ENCODE measurements at regions not wholly inside any gene's neighbourhood (a gene's known extent, or its start where the extent isn't known, plus 50 kb on each side); places are given as distances from the start of the nearest gene placed in this dataset.
"Not testable (repeated sequence)": the region's sequence is repeated elsewhere in the genome, so short reads cannot be mapped to it uniquely, and the experiment has no call there.

- no peak for TF ChIP-seq CTCF (IDR thresholded peaks at IDR 0.05; ENCODE audit: control extremely low read depth, extremely low read depth, low read depth, missing control alignments)
- POLR2A ChIA-PET: no interaction called here
- CTCF ChIA-PET: interaction anchor here (1.6 kb wide), 1 partner anchor 77 kb away, joined by 3 read pairs; no protein-coding TSS in a partner anchor
- DNase-seq (ENCODE audit: extremely low spot score): no peak
These were observed 119.0 kb upstream of the PPP2R5A start for GRCh38 chr1:212166244-212166643.

GRCh38 chr1:212166644-212167043 lies 118.6 kb upstream of the PPP2R5A start:
- no peak for DNase-seq (ENCODE audit: extremely low spot score)
- ChIA-PET POLR2A (no interaction called here), CTCF (interaction anchor here (1.3 to 1.6 kb wide), 2 partner anchors 52 to 77 kb away, joined by 3 read pairs; no protein-coding TSS in a partner anchor)
- no peak for TF ChIP-seq CTCF (IDR thresholded peaks at IDR 0.05; ENCODE audit: control extremely low read depth, extremely low read depth, low read depth, missing control alignments)

GRCh38 chr1:212167098-212167497 lies 118.1 kb upstream of the PPP2R5A start:
- CTCF ChIA-PET: interaction anchor here (1.3 to 1.6 kb wide), 2 partner anchors 52 to 76 kb away, joined by 3 read pairs; no protein-coding TSS in a partner anchor
- no peak for TF ChIP-seq CTCF (IDR thresholded peaks at IDR 0.05; ENCODE audit: control extremely low read depth, extremely low read depth, low read depth, missing control alignments)
- no peak for DNase-seq (ENCODE audit: extremely low spot score)
- POLR2A ChIA-PET: no interaction called here

- ChIA-PET POLR2A (no interaction called here), CTCF (interaction anchor here (1.5 kb wide), 1 partner anchor 16 kb away, joined by 5 read pairs; no protein-coding TSS in a partner anchor)
- no peak for TF ChIP-seq CTCF (IDR thresholded peaks at IDR 0.05; ENCODE audit: control extremely low read depth, extremely low read depth, low read depth, missing control alignments)
- no peak for DNase-seq (ENCODE audit: extremely low spot score)
These were observed 111.6 kb upstream of the PPP2R5A start for GRCh38 chr1:212173567-212173966.

- POLR2A ChIA-PET; DNase-seq (ENCODE audit: extremely low spot score): not testable (repeated sequence)
- CTCF ChIA-PET: interaction anchor here (1.5 kb wide), 1 partner anchor 15 kb away, joined by 5 read pairs; no protein-coding TSS in a partner anchor
These were observed 110.9 kb upstream of the PPP2R5A start for GRCh38 chr1:212174295-212174694.

GRCh38 chr1:212177542-212177941 lies 107.7 kb upstream of the PPP2R5A start:
- CTCF ChIA-PET: interaction anchor here (1.1 to 1.7 kb wide), 2 partner anchors 15 to 142 kb away, joined by 3 to 5 read pairs; partner anchors contain the start of genes DTL and INTS7
- POLR2A ChIA-PET: no interaction called here
- TF ChIP-seq CTCF (IDR thresholded peaks at IDR 0.05; ENCODE audit: control extremely low read depth, extremely low read depth, low read depth, missing control alignments): no peak
- no peak for DNase-seq (ENCODE audit: extremely low spot score)

- no peak for DNase-seq (ENCODE audit: extremely low spot score)
- no peak for TF ChIP-seq CTCF (IDR thresholded peaks at IDR 0.05; ENCODE audit: control extremely low read depth, extremely low read depth, low read depth, missing control alignments)
- CTCF ChIA-PET: interaction anchor here (1.4 to 2.0 kb wide), 3 partner anchors 16 to 277 kb away, joined by 5 to 11 read pairs (median 5); no protein-coding TSS in a partner anchor
- POLR2A ChIA-PET: no interaction called here
These were observed 106.4 kb upstream of the PPP2R5A start for GRCh38 chr1:212178851-212179250.

Data from GM10248 (cell line).